HG03469 (cell line): ENCODE measurements at regions not wholly inside any gene's neighbourhood (a gene's known extent, or its start where the extent isn't known, plus 50 kb on each side); places are given as distances from the start of the nearest gene placed in this dataset.

Experiments used
- ATAC-seq: cut with Tn5 transposase; IDR thresholded peaks from one replicate; pipeline ENCODE4 v1.9.1; 2021; ENCODE audit warnings: mild to moderate bottlenecking, moderate library complexity, moderate number of reproducible peaks; ENCODE audit not compliant: unreplicated experiment

GRCh38 chr3:117958027-117958426, 1076.6 kb downstream of the IGSF11 start:
- no peak for ATAC-seq

GRCh38 chr3:117962750-117963149, 1071.9 kb downstream of the IGSF11 start:
- no peak for ATAC-seq

- ATAC-seq: no peak
Measured at GRCh38 chr3:117963858-117964257, 1070.8 kb downstream of the IGSF11 start.

GRCh38 chr3:117964814-117965213, 1069.8 kb downstream of the IGSF11 start:
- no peak for ATAC-seq

- ATAC-seq: no peak
Measured at GRCh38 chr3:117977504-117978228, 1057.0 kb downstream of the IGSF11 start.

- no peak for ATAC-seq
Measured at GRCh38 chr3:117979466-117979865, 1055.2 kb downstream of the IGSF11 start.

GRCh38 chr3:117987256-117987655, 1047.4 kb downstream of the IGSF11 start:
- ATAC-seq: no peak

GRCh38 chr3:117989982-117990381, 1044.7 kb downstream of the IGSF11 start:
- ATAC-seq: no peak

GRCh38 chr3:117990627-117991026, 1044.0 kb downstream of the IGSF11 start:
- no peak for ATAC-seq

GRCh38 chr3:117995842-117996437, 1038.7 kb downstream of the IGSF11 start:
- no peak for ATAC-seq

- peak; percentile 96 for ATAC-seq
Measured at GRCh38 chr3:117997201-117998049, 1037.2 kb downstream of the IGSF11 start.

- ATAC-seq: no peak
Measured at GRCh38 chr3:117998071-117998470, 1036.6 kb downstream of the IGSF11 start.

- no peak for ATAC-seq
Measured at GRCh38 chr3:118000219-118000618, 1034.4 kb downstream of the IGSF11 start.

GRCh38 chr3:118001380-118001779, 1033.3 kb downstream of the IGSF11 start:
- ATAC-seq: no peak

- ATAC-seq: no peak
Measured at GRCh38 chr3:118011910-118012309, 1022.7 kb downstream of the IGSF11 start.

GRCh38 chr3:118029049-118029448, 1005.6 kb downstream of the IGSF11 start:
- ATAC-seq: no peak

GRCh38 chr3:118036215-118036614, 998.4 kb downstream of the IGSF11 start:
- no peak for ATAC-seq

- no peak for ATAC-seq
Measured at GRCh38 chr3:118055381-118055780, 979.3 kb downstream of the IGSF11 start.

- no peak for ATAC-seq
Measured at GRCh38 chr3:118057086-118057485, 977.6 kb downstream of the IGSF11 start.

- no peak for ATAC-seq
Measured at GRCh38 chr3:118059096-118059495, 975.5 kb downstream of the IGSF11 start.

- no peak for ATAC-seq
Measured at GRCh38 chr3:118067439-118067838, 967.2 kb downstream of the IGSF11 start.

- ATAC-seq: no peak
Measured at GRCh38 chr3:118075873-118076272, 958.8 kb downstream of the IGSF11 start.
